ENCODE measurements at regions not wholly inside any gene's neighbourhood (a gene's known extent, or its start where the extent isn't known, plus 50 kb on each side); places are given as distances from the start of the nearest gene placed in this dataset.
A peak's percentile ranks its signal among the peaks of the same experiment; 100 is the strongest.
"Not testable (repeated sequence)": the region's sequence is repeated elsewhere in the genome, so short reads cannot be mapped to it uniquely, and the experiment has no call there.

DNA sequence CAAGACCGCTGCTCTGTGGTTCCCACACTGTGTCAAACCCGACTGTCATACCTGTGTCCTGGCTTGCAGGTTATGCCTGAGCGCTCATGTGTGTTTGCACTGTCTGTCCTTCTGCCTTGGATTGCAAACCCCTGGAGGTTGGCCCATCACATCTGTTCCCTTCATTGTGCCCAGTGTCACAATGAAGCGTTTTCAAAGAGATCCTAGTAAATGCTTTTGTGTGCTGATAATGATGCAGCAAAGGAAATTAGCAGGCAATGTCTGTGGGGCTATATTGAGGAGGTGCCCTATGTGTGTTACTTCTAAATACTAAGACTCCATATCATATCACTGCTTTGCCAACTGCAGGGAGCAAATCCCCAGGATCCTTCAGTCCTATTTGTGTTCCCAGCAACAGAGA is 424.4 kb upstream of the NFIA start:
- no peak for ATAC-seq
- TF ChIP-seq TOX (CRISPR knock-in tag; IDR thresholded peaks at IDR 0.05; ENCODE audit: borderline replicate concordance) (no peak), ZNF565 (CRISPR knock-in tag; conservative IDR thresholded peaks at IDR 0.05; ENCODE audit: low read depth) (no peak), ZNF70 (CRISPR knock-in tag; IDR thresholded peaks at IDR 0.05) (no peak), ZC3H10 (CRISPR knock-in tag; IDR thresholded peaks at IDR 0.05) (no peak), PPARA (CRISPR knock-in tag; IDR thresholded peaks at IDR 0.05; ENCODE audit: borderline replicate concordance) (no peak), ARNTL (CRISPR knock-in tag; IDR thresholded peaks at IDR 0.05; ENCODE audit: borderline replicate concordance, low read depth) (no peak), OSR1 (CRISPR knock-in tag; IDR thresholded peaks at IDR 0.05) (no peak), ZFP3 (CRISPR knock-in tag; IDR thresholded peaks at IDR 0.05) (no peak), SNAI2 (CRISPR knock-in tag; IDR thresholded peaks at IDR 0.05) (no peak), GLIS3 (CRISPR knock-in tag; IDR thresholded peaks at IDR 0.05) (no peak), ESRRG (CRISPR knock-in tag; IDR thresholded peaks at IDR 0.05) (no peak), RARB (CRISPR knock-in tag; IDR thresholded peaks at IDR 0.05) (no peak), ISL1 (CRISPR knock-in tag; IDR thresholded peaks at IDR 0.05) (no peak), ZNF8 (CRISPR knock-in tag; IDR thresholded peaks at IDR 0.05) (no peak)
- TF ChIP-seq, protein P1, sequence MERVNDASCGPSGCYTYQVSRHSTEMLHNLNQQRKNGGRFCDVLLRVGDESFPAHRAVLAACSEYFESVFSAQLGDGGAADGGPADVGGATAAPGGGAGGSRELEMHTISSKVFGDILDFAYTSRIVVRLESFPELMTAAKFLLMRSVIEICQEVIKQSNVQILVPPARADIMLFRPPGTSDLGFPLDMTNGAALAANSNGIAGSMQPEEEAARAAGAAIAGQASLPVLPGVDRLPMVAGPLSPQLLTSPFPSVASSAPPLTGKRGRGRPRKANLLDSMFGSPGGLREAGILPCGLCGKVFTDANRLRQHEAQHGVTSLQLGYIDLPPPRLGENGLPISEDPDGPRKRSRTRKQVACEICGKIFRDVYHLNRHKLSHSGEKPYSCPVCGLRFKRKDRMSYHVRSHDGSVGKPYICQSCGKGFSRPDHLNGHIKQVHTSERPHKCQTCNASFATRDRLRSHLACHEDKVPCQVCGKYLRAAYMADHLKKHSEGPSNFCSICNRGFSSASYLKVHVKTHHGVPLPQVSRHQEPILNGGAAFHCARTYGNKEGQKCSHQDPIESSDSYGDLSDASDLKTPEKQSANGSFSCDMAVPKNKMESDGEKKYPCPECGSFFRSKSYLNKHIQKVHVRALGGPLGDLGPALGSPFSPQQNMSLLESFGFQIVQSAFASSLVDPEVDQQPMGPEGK (CRISPR knock-in tag; IDR thresholded peaks at IDR 0.05; ENCODE audit: borderline replicate concordance) = no peak
- TF ChIP-seq, protein P2, sequence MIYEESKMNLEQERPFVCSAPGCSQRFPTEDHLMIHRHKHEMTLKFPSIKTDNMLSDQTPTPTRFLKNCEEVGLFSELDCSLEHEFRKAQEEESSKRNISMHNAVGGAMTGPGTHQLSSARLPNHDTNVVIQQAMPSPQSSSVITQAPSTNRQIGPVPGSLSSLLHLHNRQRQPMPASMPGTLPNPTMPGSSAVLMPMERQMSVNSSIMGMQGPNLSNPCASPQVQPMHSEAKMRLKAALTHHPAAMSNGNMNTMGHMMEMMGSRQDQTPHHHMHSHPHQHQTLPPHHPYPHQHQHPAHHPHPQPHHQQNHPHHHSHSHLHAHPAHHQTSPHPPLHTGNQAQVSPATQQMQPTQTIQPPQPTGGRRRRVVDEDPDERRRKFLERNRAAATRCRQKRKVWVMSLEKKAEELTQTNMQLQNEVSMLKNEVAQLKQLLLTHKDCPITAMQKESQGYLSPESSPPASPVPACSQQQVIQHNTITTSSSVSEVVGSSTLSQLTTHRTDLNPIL (CRISPR knock-in tag; IDR thresholded peaks at IDR 0.05; ENCODE audit: low read depth) = no peak
- TF ChIP-seq, protein P3, sequence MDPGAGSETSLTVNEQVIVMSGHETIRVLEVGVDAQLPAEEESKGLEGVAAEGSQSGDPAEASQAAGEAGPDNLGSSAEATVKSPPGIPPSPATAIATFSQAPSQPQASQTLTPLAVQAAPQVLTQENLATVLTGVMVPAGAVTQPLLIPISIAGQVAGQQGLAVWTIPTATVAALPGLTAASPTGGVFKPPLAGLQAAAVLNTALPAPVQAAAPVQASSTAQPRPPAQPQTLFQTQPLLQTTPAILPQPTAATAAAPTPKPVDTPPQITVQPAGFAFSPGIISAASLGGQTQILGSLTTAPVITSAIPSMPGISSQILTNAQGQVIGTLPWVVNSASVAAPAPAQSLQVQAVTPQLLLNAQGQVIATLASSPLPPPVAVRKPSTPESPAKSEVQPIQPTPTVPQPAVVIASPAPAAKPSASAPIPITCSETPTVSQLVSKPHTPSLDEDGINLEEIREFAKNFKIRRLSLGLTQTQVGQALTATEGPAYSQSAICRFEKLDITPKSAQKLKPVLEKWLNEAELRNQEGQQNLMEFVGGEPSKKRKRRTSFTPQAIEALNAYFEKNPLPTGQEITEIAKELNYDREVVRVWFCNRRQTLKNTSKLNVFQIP (CRISPR knock-in tag; IDR thresholded peaks at IDR 0.05; ENCODE audit: borderline replicate concordance, low read depth) = no peak
- TF ChIP-seq, protein P4, sequence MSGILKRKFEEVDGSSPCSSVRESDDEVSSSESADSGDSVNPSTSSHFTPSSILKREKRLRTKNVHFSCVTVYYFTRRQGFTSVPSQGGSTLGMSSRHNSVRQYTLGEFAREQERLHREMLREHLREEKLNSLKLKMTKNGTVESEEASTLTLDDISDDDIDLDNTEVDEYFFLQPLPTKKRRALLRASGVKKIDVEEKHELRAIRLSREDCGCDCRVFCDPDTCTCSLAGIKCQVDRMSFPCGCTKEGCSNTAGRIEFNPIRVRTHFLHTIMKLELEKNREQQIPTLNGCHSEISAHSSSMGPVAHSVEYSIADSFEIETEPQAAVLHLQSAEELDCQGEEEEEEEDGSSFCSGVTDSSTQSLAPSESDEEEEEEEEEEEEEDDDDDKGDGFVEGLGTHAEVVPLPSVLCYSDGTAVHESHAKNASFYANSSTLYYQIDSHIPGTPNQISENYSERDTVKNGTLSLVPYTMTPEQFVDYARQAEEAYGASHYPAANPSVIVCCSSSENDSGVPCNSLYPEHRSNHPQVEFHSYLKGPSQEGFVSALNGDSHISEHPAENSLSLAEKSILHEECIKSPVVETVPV (CRISPR knock-in tag; IDR thresholded peaks at IDR 0.05) = no peak

DNA sequence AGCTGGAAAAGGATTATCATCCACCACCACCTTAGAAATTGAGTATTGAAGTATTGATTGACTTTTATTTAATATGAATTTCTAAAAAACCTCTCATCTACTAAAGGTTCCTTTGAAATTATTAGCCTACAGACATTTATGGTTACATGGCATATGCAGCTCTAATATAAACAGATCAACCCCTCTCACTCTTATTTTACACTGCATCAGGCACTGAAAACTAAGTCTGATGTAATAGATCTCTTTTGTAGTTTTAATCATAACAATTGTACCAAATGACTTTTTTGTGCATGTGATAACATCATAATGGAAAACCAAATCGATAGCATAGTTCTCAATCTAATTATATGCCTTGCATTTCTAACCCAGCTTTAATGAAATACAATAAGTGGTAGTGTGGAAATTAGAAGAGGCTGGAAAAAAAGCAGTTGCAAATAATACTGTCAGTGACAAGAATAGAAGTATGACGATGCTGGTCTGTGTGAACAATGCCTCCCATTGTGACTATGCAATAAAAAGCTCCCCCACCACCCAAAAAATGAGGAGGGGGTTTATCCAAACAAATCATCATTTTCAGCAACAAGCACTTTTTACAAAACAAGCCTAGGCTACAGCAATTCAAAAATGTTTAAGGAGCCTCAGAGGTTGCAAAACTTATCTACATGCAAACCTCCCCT is 426.5 kb upstream of the NFIA start:
- ATAC-seq = no peak
- peak; percentile 49; the same call in 1 of the 2 replicates for TF ChIP-seq BACH2 (CRISPR knock-in tag; IDR thresholded peaks at IDR 0.05; ENCODE audit: borderline replicate concordance)
- TF ChIP-seq TCF4 (CRISPR knock-in tag; IDR thresholded peaks at IDR 0.05; ENCODE audit: borderline replicate concordance) = peak; percentile 66
- TF ChIP-seq, protein P2 (CRISPR knock-in tag; IDR thresholded peaks at IDR 0.05; ENCODE audit: low read depth) = no peak
- TF ChIP-seq TOX (CRISPR knock-in tag; IDR thresholded peaks at IDR 0.05; ENCODE audit: borderline replicate concordance) = no peak
- 0 out of 2 replicates have a peak, but pooled peaks have one; percentile 34 for TF ChIP-seq ZNF8 (CRISPR knock-in tag; IDR thresholded peaks at IDR 0.05)

DNA sequence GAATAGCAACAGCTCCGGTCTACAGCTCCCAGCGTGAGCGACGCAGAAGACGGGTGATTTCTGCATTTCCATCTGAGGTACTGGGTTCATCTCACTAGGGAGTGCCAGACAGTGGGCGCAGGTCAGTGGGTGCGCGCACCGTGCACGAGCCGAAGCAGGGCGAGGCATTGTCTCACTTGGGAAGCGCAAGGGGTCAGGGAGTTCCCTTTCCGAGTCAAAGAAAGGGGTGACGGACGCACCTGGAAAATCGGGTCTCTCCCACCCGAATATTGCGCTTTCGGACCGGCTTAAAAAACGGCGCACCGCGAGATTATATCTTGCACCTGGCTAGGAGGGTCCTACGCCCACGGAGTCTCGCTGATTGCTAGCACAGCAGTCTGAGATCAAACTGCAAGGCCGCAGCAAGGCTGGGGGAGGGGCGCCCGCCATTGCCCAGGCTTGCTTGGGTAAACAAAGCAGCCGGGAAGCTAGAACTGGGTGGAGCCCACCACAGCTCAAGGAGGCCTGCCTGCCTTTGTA is 442.3 kb upstream of the NFIA start:
- ATAC-seq = not testable (repeated sequence)

DNA sequence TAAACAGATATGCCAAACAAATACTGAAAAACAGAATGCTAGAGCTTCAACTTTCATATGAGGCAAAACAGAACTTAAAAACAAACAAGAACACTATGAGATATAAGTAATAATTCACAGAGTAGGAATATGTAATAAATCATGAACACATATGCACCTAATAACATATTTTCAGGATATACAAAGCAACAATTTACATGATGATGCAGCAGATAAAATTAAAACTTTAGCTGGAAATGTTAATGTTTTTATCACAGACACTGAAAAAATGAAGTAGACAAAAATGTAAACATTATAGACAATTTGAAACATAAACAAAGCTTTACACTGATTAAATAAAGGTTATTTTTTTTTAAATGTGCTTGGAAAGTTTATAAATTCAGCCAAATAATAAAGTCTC is 443.1 kb upstream of the NFIA start:
- TF ChIP-seq GLIS3 (CRISPR knock-in tag; IDR thresholded peaks at IDR 0.05) (no peak), BACH2 (CRISPR knock-in tag; IDR thresholded peaks at IDR 0.05; ENCODE audit: borderline replicate concordance) (no peak), ZC3H10 (CRISPR knock-in tag; IDR thresholded peaks at IDR 0.05) (no peak), CSDC2 (CRISPR knock-in tag; IDR thresholded peaks at IDR 0.05) (no peak), SNAI2 (CRISPR knock-in tag; IDR thresholded peaks at IDR 0.05) (no peak)
- TF ChIP-seq, protein P4 (CRISPR knock-in tag; IDR thresholded peaks at IDR 0.05) = no peak
- TF ChIP-seq, protein P1 (CRISPR knock-in tag; IDR thresholded peaks at IDR 0.05; ENCODE audit: borderline replicate concordance) = no peak
- TF ChIP-seq, protein P2 (CRISPR knock-in tag; IDR thresholded peaks at IDR 0.05; ENCODE audit: low read depth) = no peak
- no peak for ATAC-seq
